22Rv1 (cell line): ENCODE measurements at regions not wholly inside any gene's neighbourhood (a gene's known extent, or its start where the extent isn't known, plus 50 kb on each side); places are given as distances from the start of the nearest gene placed in this dataset.

ENCODE experiments used
- H3K27ac ChIP-seq: fragments of 450-650 bp; 2 replicates; pipeline ENCODE4 v1.5.1; 2017
- ZFX ChIP-seq: fragments of 450-650 bp; IDR thresholded peaks from 2 replicates; pipeline ENCODE4 v1.6.1; 2017; ENCODE audit warnings: antibody characterized with exemption, borderline replicate concordance
- TF ChIP-seq, protein P1 (sequence below): fragments of 450-650 bp; IDR thresholded peaks from 2 replicates; pipeline ENCODE4 v1.5.1; 2017; ENCODE audit warnings: mild to moderate bottlenecking

DNA sequence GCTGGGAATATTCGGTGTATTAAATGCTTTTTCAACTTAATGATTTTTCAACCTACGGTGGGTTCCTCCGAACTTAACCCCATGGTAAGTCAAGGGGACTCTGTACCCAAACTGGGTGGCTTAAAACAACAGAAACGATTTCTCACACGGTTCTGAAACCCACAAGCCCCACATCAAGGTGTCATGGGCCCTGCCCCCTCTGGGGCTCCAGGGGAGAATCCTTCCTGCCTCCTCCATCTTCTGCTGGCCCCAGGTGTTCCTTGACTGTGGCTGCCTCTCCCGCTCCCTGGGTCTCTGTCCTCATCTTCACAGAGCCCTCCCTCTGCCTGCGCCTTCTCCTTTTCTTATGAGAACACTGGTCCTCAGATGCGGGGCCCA, 301.3 kb upstream of the SALL3 start:
- TF ChIP-seq, protein P1, sequence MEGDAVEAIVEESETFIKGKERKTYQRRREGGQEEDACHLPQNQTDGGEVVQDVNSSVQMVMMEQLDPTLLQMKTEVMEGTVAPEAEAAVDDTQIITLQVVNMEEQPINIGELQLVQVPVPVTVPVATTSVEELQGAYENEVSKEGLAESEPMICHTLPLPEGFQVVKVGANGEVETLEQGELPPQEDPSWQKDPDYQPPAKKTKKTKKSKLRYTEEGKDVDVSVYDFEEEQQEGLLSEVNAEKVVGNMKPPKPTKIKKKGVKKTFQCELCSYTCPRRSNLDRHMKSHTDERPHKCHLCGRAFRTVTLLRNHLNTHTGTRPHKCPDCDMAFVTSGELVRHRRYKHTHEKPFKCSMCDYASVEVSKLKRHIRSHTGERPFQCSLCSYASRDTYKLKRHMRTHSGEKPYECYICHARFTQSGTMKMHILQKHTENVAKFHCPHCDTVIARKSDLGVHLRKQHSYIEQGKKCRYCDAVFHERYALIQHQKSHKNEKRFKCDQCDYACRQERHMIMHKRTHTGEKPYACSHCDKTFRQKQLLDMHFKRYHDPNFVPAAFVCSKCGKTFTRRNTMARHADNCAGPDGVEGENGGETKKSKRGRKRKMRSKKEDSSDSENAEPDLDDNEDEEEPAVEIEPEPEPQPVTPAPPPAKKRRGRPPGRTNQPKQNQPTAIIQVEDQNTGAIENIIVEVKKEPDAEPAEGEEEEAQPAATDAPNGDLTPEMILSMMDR, result no peak
- TF ChIP-seq ZFX, result no peak
- no peak overlapping the region for H3K27ac ChIP-seq

DNA sequence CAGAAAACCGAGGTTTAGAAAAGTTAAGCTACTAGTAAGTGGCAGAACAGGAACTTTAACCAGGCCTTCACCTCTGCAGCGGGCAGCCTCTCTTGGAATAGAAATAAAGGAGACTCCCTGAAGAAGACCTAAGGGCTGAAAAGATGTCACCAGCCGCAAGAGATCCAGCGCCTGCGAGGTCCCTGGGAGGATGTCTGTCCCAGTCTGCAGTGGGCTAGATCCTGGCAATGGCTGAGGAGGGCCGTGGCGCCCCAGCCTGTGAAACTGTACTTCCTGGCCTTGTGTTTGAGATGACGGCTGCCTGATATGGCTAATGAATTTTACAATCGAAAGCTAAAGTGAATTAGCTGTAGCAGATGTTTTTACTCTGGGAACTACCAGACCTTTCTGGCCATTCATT, 300.6 kb upstream of the SALL3 start:
- TF ChIP-seq, protein P1, result no peak
- TF ChIP-seq ZFX, result no peak

DNA sequence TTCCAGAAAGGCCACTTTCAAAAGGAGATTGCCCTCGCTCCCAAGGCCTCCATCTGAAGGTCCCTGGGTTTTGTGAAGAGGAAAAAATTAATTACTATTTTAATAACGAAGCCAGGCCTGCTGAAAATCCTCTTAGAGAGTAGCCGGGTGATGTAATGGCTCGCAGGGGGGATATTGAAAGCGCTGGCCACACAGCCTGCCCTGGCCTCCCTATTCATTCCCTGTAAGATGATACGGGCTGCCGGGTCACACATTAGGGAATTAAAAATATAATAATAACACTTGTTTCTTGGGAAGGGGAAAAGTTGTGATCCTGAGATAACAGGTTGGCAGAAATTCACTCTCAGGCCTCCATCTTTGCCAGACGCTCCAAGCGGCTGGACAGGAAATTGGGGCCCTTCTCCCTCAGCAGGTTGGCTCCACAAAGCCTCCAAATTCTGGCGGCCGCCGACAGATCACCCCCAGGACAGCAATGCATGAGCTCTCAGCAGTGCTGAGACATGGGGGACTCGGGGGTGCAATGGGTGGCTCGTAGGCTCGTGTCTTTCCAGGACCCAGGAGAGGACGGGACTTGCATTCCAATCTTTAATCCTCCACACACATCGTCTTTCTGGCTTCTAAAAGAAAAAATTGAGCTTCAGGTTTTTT, 299.9 kb upstream of the SALL3 start:
- H3K27ac ChIP-seq, result no peak overlapping the region
- no peak for TF ChIP-seq ZFX
- TF ChIP-seq, protein P1, result no peak

More for the DNA sequence above, 300.6 kb upstream of the SALL3 start:
- no peak overlapping the region for H3K27ac ChIP-seq

DNA sequence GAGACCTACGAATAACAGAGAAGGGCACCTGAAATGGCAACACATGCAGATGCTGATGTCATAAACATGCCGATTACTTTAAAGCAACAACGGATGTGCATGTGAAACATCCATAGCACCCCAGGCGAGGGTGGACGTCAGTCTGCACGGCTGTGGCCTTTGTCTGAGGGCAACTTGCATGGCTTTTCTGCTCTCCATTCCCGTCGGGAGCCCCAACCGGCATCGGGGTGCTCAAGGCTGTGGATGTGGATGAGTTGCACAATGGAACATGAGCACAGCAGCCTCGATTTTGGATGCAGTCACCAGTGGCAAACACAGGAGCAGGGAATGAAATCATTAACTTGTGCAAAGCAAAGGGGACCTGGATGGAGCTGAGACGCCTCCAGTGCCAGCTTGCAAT, 298.2 kb upstream of the SALL3 start:
- H3K27ac ChIP-seq, result no peak overlapping the region
- TF ChIP-seq ZFX, result no peak
- TF ChIP-seq, protein P1, result no peak

DNA sequence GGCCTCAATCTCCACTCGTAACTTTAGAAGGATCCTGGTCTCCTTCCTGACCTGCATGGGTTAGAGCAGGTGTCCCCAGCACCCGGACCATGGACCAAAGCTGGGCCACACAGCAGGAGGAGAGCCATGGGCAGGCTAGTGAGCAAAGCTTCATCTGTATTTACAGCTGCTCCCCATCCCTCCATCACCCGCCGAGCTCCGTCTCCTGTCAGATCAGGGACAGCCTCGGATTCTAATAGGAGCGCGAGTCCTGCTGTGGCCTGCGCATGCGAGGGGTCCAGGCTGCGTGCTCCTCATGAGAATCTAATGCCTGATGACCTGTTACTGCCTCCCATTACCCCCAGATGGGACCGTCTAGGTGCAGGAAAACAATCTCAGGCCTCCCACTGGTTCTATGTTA, 297.7 kb upstream of the SALL3 start:
- TF ChIP-seq ZFX, result no peak
- TF ChIP-seq, protein P1, result no peak
- no peak overlapping the region for H3K27ac ChIP-seq

DNA sequence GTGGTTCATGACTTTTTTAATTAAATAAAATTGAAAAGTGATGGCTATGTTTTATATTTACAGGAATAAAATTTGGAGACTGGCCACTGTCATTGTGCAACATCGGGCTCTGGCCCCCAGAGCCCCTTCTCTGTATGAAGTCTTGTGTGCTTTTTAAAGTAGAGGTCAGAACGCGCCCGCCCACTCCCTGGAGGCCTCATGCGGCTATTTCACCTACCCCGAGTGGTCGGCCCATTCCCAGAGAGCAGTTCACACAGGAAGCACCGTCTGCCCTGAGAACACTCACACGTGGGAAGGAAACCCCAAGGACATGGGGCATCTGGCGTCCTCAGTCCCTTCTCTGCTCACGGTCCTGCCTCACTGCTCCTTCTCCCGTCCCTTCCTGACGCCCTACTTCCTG, 296.9 kb upstream of the SALL3 start:
- no peak for TF ChIP-seq ZFX
- TF ChIP-seq, protein P1, result no peak
- no peak overlapping the region for H3K27ac ChIP-seq

DNA sequence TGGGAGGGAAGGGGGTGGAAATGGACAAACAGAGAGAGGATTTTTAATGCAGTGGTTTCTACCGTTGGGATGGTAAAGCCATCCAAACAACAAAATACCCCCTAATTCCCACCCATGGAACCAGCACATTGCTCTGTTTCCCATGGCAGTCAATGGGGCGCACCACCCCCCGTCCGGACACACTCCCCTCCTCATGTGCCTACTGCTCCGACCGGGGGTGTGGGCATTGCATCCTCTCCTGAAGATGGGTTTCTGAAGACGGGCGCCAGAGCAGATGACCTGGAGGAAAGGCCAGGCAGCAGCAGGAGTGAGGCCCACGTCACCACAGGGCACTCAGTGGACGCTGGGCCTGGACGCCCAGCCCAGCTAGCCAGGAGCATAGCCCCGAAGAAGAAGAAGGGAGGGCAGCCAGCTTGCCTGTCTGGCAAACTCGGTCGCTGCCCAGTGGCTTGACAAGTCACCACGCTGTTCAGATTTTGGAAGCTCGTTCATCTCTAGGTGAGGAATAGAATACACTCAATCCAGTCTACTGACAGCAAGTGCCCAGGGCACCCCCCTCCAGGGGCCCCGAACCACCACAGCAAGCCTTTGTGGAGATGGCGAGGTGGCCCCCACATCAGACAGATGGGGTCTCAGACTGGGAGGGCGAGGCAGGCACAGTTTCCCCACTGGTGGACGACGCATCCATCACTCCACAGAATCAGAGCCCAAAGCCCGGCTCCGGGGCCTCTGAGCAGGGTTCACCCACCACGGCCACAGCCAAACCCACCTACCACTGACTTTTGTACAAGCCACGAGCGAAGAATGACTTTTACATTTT, 296.2 kb upstream of the SALL3 start:
- TF ChIP-seq ZFX, result no peak
- TF ChIP-seq, protein P1, result no peak
- H3K27ac ChIP-seq, result no peak overlapping the region
